ENCODE measurements at regions not wholly inside any gene's neighbourhood (a gene's known extent, or its start where the extent isn't known, plus 50 kb on each side); places are given as distances from the start of the nearest gene placed in this dataset.
A peak's percentile ranks its signal among the peaks of the same experiment; 100 is the strongest.

- Histone ChIP-seq H3K79me2 (ENCODE audit: insufficient read depth, low read length) (peaks cover 34% of the 10 kb centered on the region), H4K20me1 (ENCODE audit: insufficient read depth) (peaks cover 4% of the 10 kb centered on the region; the same call in 1 of the 2 replicates), H3K9ac (ENCODE audit: low read length) (peak overlapping the region; percentile 71), H3K27me3 (ENCODE audit: insufficient read depth, low read length) (no peaks in the 10 kb centered on the region), H3K36me3 (ENCODE audit: control insufficient read depth in 1 of 2, insufficient read depth in 2 of 2, low read length in 2 of 2) (no peaks in the 10 kb centered on the region), H3K27ac (ENCODE audit: low read depth, low read length) (peak overlapping the region; percentile 59; the same call in 1 of the 2 replicates), H3K9me2 (ENCODE audit: insufficient read depth) (no peaks in the 10 kb centered on the region), H3K4me1 (ENCODE audit: control insufficient read depth in 1 of 2, insufficient read depth in 2 of 2, low read length in 2 of 2) (peaks cover 11 to 24% of the 10 kb centered on the region in 2 experiments; a peak in 3 of 4 replicates), H3K9me3 (ENCODE audit: control insufficient read depth in 1 of 2, insufficient read depth in 1 of 2, low read depth in 1 of 2, low read length in 2 of 2) (no peaks in the 10 kb centered on the region), H3K4me2 (ENCODE audit: low read length) (peak overlapping the region; percentile 75), H2AFZ (ENCODE audit: low read depth, low read length, poor library complexity, severe bottlenecking) (no peak overlapping the region), H3K4me3 (replicated peaks in 1 of 2; ENCODE audit: low read depth in 1 of 2, low read length in 2 of 2) (peak overlapping the region; percentile 53 to 81)
- ChIA-PET POLR2A (no interaction called here), CTCF (interaction anchor here (1.5 kb wide), 1 partner anchor 79 kb away, joined by 6 read pairs; no protein-coding TSS in a partner anchor), RAD21 (ENCODE audit: low non-redundant PET in 1 of 2, low total read pairs in 2 of 2, uncharacterized antibody in 2 of 2, unreplicated experiment in 2 of 2) (interaction anchor here in 1 of 2 experiments (0.9 kb wide), 1 partner anchor 79 kb away, joined by 3 read pairs; no protein-coding TSS in a partner anchor)
- DNase-seq (ENCODE audit: low read depth, low spot score): no peak
- intact Hi-C loops (cut with micrococcal nuclease): loop anchor here (5.0 kb wide), 1 partner anchor 71 kb away; no protein-coding TSS in a partner anchor
- TF ChIP-seq POLR2A (IDR thresholded peaks at IDR 0.05; ENCODE audit: borderline replicate concordance, extremely low read depth, insufficient read depth, insufficient read length) (no peak), SRF (IDR thresholded peaks at IDR 0.05; ENCODE audit: low read depth) (no peak), CEBPB (IDR thresholded peaks at IDR 0.05; ENCODE audit: low read depth) (no peak), EZH2 (IDR thresholded peaks at IDR 0.05) (no peak), MAX (IDR thresholded peaks at IDR 0.05) (no peak)
- ATAC-seq: no peak
- no TSS peak for BruUV-seq (replicated peaks)
Observed at GRCh38 chr9:36486329-36486932, 86.3 kb upstream of the MELK start.

GRCh38 chr9:36485647-36486328 lies 85.7 kb upstream of the RNF38 start:
- Histone ChIP-seq H3K9ac (ENCODE audit: low read length) (peak overlapping the region; percentile 71), H3K4me1 (ENCODE audit: control insufficient read depth in 1 of 2, insufficient read depth in 2 of 2, low read length in 2 of 2) (peaks cover 11 to 24% of the 10 kb centered on the region in 2 experiments; a peak in 3 of 4 replicates), H4K20me1 (ENCODE audit: insufficient read depth) (peaks cover 4% of the 10 kb centered on the region; the same call in 1 of the 2 replicates), H3K9me3 (ENCODE audit: control insufficient read depth in 1 of 2, insufficient read depth in 1 of 2, low read depth in 1 of 2, low read length in 2 of 2) (no peaks in the 10 kb centered on the region), H3K27ac (ENCODE audit: low read depth, low read length) (no peak overlapping the region), H3K79me2 (ENCODE audit: insufficient read depth, low read length) (peaks cover 34% of the 10 kb centered on the region), H3K27me3 (ENCODE audit: insufficient read depth, low read length) (no peaks in the 10 kb centered on the region), H3K36me3 (ENCODE audit: control insufficient read depth in 1 of 2, insufficient read depth in 2 of 2, low read length in 2 of 2) (no peaks in the 10 kb centered on the region), H3K4me2 (ENCODE audit: low read length) (peak overlapping the region; percentile 75), H3K9me2 (ENCODE audit: insufficient read depth) (no peaks in the 10 kb centered on the region), H3K4me3 (replicated peaks in 1 of 2; ENCODE audit: low read depth in 1 of 2, low read length in 2 of 2) (peak overlapping the region; percentile 53 to 81), H2AFZ (ENCODE audit: low read depth, low read length, poor library complexity, severe bottlenecking) (no peak overlapping the region)
- ChIA-PET POLR2A (no interaction called here), RAD21 (ENCODE audit: low non-redundant PET in 1 of 2, low total read pairs in 2 of 2, uncharacterized antibody in 2 of 2, unreplicated experiment in 2 of 2) (interaction anchor here in 1 of 2 experiments (0.9 kb wide), 1 partner anchor 78 kb away, joined by 3 read pairs; no protein-coding TSS in a partner anchor), CTCF (interaction anchor here (1.5 kb wide), 1 partner anchor 79 kb away, joined by 6 read pairs; no protein-coding TSS in a partner anchor)
- ATAC-seq (no peak), DNase-seq (ENCODE audit: low read depth, low spot score) (no peak)
- TSS peak; percentile 57 for BruUV-seq (replicated peaks)
- intact Hi-C loops (cut with micrococcal nuclease): loop anchor here (5.0 kb wide), 1 partner anchor 72 kb away; no protein-coding TSS in a partner anchor
- TF ChIP-seq EGR1 (IDR thresholded peaks at IDR 0.05; ENCODE audit: low read depth) (no peak), CEBPB (IDR thresholded peaks at IDR 0.05; ENCODE audit: low read depth) (no peak), ATF3 (IDR thresholded peaks at IDR 0.05) (no peak), SRF (IDR thresholded peaks at IDR 0.05; ENCODE audit: low read depth) (no peak), ELF1 (IDR thresholded peaks at IDR 0.05; ENCODE audit: borderline replicate concordance, low read depth) (no peak), SIN3A (IDR thresholded peaks at IDR 0.05; ENCODE audit: low read depth) (no peak), ZFX (IDR thresholded peaks at IDR 0.05) (no peak), EZH2 (IDR thresholded peaks at IDR 0.05) (no peak), POLR2AphosphoS5 (IDR thresholded peaks at IDR 0.05; ENCODE audit: low read depth, low read length) (no peak), TCF7L2 (IDR thresholded peaks at IDR 0.05; ENCODE audit: borderline replicate concordance, extremely low read depth, insufficient read depth, insufficient read length) (no peak), REST (IDR thresholded peaks at IDR 0.05; ENCODE audit: low read depth) (no peak), SP1 (IDR thresholded peaks at IDR 0.05; ENCODE audit: low read depth) (no peak), POLR2A (IDR thresholded peaks at IDR 0.05; ENCODE audit: borderline replicate concordance, extremely low read depth, insufficient read depth, insufficient read length) (no peak), FOSL1 (IDR thresholded peaks at IDR 0.05; ENCODE audit: low read depth) (no peak)

All from HCT116 (cell line).